WTC11 (cell line): ENCODE measurements at regions not wholly inside any gene's neighbourhood (a gene's known extent, or its start where the extent isn't known, plus 50 kb on each side); places are given as distances from the start of the nearest gene placed in this dataset.

Source experiments
- ATAC-seq: fragments of 200-7000 bp; cut with Tn5 transposase; 2 replicates; pipeline ENCODE4 v1.10.0; 2021; ENCODE audit warnings: mild to moderate bottlenecking, moderate library complexity
- CTCF ChIA-PET: fragments of 300-600 bp; sonication (Branson Sonifier 250); formaldehyde crosslinking; loops from one replicate; lab custom pipeline; 2021; ENCODE audit warnings: antibody characterized with exemption; lab: Charles Lee
- POLR2A ChIA-PET: fragments of 350-600 bp; sonication (Branson Sonifier 250); formaldehyde crosslinking; loops from one replicate; lab custom pipeline; 2021; ENCODE audit warnings: antibody characterized with exemption; lab: Charles Lee
- DNase-seq: peaks from one replicate; pipeline ENCODE4 v3.0.0; 2021; ENCODE audit warnings: low spot score
- H3K27ac Mint-ChIP-seq: 2 replicates; pipeline ENCODE4 v1.8.0; 2021; ENCODE audit warnings: mixed read lengths
- H3K27me3 Mint-ChIP-seq: 2 replicates; pipeline ENCODE4 v1.8.0; 2021; ENCODE audit warnings: low read depth, mild to moderate bottlenecking, moderate library complexity, mixed read lengths
- H3K36me3 Mint-ChIP-seq: 2 replicates; pipeline ENCODE4 v1.8.0; 2021; ENCODE audit warnings: mixed read lengths
- H3K4me1 Mint-ChIP-seq: 2 replicates; pipeline ENCODE4 v1.8.0; 2022; ENCODE audit warnings: mixed read lengths
- H3K4me3 Mint-ChIP-seq: 2 replicates; pipeline ENCODE4 v1.8.0; 2021; ENCODE audit warnings: mild to moderate bottlenecking, moderate library complexity, mixed read lengths
- H3K9me3 Mint-ChIP-seq: 2 replicates; pipeline ENCODE4 v1.8.0; 2021; ENCODE audit warnings: mixed read lengths
- ELF4 ChIP-seq: sonication (generic); formaldehyde crosslinking; IDR thresholded peaks from 2 replicates; pipeline ENCODE4 v1.8.1; 2022; ENCODE audit warnings: low read depth, mild to moderate bottlenecking, moderate library complexity, missing genetic modification reagents
- FOXK1 ChIP-seq: sonication (generic); formaldehyde crosslinking; IDR thresholded peaks from 2 replicates; pipeline ENCODE4 v1.8.0; 2022; ENCODE audit warnings: mild to moderate bottlenecking, moderate library complexity, missing genetic modification reagents
- HMGA2 ChIP-seq: fragments of 250-450 bp; sonication (Bioruptor Pico); IDR thresholded peaks from 2 replicates; pipeline ENCODE4 v1.4.0; 2021; ENCODE audit warnings: mild to moderate bottlenecking, moderate library complexity
- IRF2 ChIP-seq: sonication (generic); formaldehyde crosslinking; IDR thresholded peaks from 2 replicates; pipeline ENCODE4 v1.8.0; 2022; ENCODE audit warnings: low read depth, missing genetic modification reagents, borderline replicate concordance
- JUN ChIP-seq: sonication (generic); formaldehyde crosslinking; IDR thresholded peaks from 2 replicates; pipeline ENCODE4 v1.8.0; 2023; ENCODE audit warnings: mild to moderate bottlenecking, missing genetic modification reagents
- MXD4 ChIP-seq: fragments of 250-450 bp; sonication (Bioruptor Pico); IDR thresholded peaks from 2 replicates; pipeline ENCODE4 v1.8.0; 2021; ENCODE audit warnings: mild to moderate bottlenecking, moderate library complexity, borderline replicate concordance
- NR1H2 ChIP-seq: sonication (generic); formaldehyde crosslinking; IDR thresholded peaks from 2 replicates; pipeline ENCODE4 v1.9.0; 2021; ENCODE audit warnings: mild to moderate bottlenecking, moderate library complexity, missing genetic modification reagents
- OVOL2 ChIP-seq: fragments of 250-450 bp; sonication (Bioruptor Pico); IDR thresholded peaks from 2 replicates; pipeline ENCODE4 v1.9.0; 2021; ENCODE audit warnings: mild to moderate bottlenecking, borderline replicate concordance
- PRRX2 ChIP-seq: fragments of 250-450 bp; sonication (Bioruptor Pico); IDR thresholded peaks from 2 replicates; pipeline ENCODE4 v1.8.0; 2021; ENCODE audit warnings: mild to moderate bottlenecking
- SMAD4 ChIP-seq: sonication (generic); formaldehyde crosslinking; IDR thresholded peaks from 2 replicates; pipeline ENCODE4 v1.8.0; 2022; ENCODE audit warnings: mild to moderate bottlenecking, missing genetic modification reagents
- SOX15 ChIP-seq: fragments of 250-450 bp; sonication (Bioruptor Pico); IDR thresholded peaks from 2 replicates; pipeline ENCODE4 v1.9.0; 2021; ENCODE audit warnings: mild to moderate bottlenecking
- SP1 ChIP-seq: sonication (generic); formaldehyde crosslinking; conservative IDR thresholded peaks from 2 replicates; pipeline ENCODE4 v1.8.1; 2022; ENCODE audit warnings: missing genetic modification reagents
- TEAD1 ChIP-seq: sonication (generic); formaldehyde crosslinking; IDR thresholded peaks from 2 replicates; pipeline ENCODE4 v1.8.0; 2022; ENCODE audit warnings: mild to moderate bottlenecking, missing genetic modification reagents
- TP53 ChIP-seq: sonication (generic); formaldehyde crosslinking; IDR thresholded peaks from 2 replicates; pipeline ENCODE4 v1.8.1; 2023; ENCODE audit warnings: mild to moderate bottlenecking, missing genetic modification reagents
- USF2 ChIP-seq: sonication (generic); formaldehyde crosslinking; IDR thresholded peaks from 2 replicates; pipeline ENCODE4 v1.8.1; 2023; ENCODE audit warnings: mild to moderate bottlenecking, missing genetic modification reagents, moderate library complexity
- ZNF121 ChIP-seq: sonication (generic); formaldehyde crosslinking; IDR thresholded peaks from 2 replicates; pipeline ENCODE4 v1.8.0; 2023; ENCODE audit warnings: missing genetic modification reagents
- ZNF219 ChIP-seq: sonication (generic); formaldehyde crosslinking; IDR thresholded peaks from 2 replicates; pipeline ENCODE4 v1.8.0; 2023; ENCODE audit warnings: missing genetic modification reagents, mild to moderate bottlenecking, borderline replicate concordance
- ZNF423 ChIP-seq: fragments of 250-450 bp; sonication (Bioruptor Pico); IDR thresholded peaks from 2 replicates; pipeline ENCODE4 v2.1.2; 2022; ENCODE audit warnings: mild to moderate bottlenecking, moderate library complexity
- ZNF512 ChIP-seq: sonication (generic); formaldehyde crosslinking; IDR thresholded peaks from 2 replicates; pipeline ENCODE4 v1.8.1; 2022; ENCODE audit warnings: missing genetic modification reagents, borderline replicate concordance
- TF ChIP-seq, protein P1 (sequence below): sonication (generic); formaldehyde crosslinking; IDR thresholded peaks from 2 replicates; pipeline ENCODE4 v1.8.0; 2022; ENCODE audit warnings: missing genetic modification reagents
- TF ChIP-seq, protein P2 (sequence below): sonication (generic); formaldehyde crosslinking; IDR thresholded peaks from 2 replicates; pipeline ENCODE4 v1.8.0; 2023; ENCODE audit warnings: missing genetic modification reagents
- TF ChIP-seq, protein P3 (sequence below): sonication (generic); formaldehyde crosslinking; IDR thresholded peaks from 2 replicates; pipeline ENCODE4 v1.8.1; 2023; ENCODE audit warnings: mild to moderate bottlenecking, moderate library complexity, missing genetic modification reagents

GRCh38 chr11:116312570-116313391, 460.0 kb downstream of the BUD13 start:
- Mint-ChIP-seq H3K36me3 (no peaks in the 10 kb centered on the region), H3K9me3 (no peaks in the 10 kb centered on the region), H3K27ac (no peak overlapping the region), H3K4me3 (no peak overlapping the region), H3K4me1 (peaks cover 60% of the 10 kb centered on the region), H3K27me3 (no peaks in the 10 kb centered on the region)
- ATAC-seq (peak; percentile 53), DNase-seq (no peak)
- ChIA-PET POLR2A (no interaction called here), CTCF (interaction anchor here (0.6 to 4.2 kb wide), 5 partner anchors 45 to 241 kb away, joined by 3 to 18 read pairs (median 4); no protein-coding TSS in a partner anchor)
- TF ChIP-seq SMAD4 (CRISPR knock-in tag) (no peak), ZNF121 (CRISPR knock-in tag) (no peak)

- H3K4me1 Mint-ChIP-seq: peaks cover 47% of the 10 kb centered on the region
- TF ChIP-seq SP1 (no peak), ELF4 (CRISPR knock-in tag) (no peak), ZNF219 (CRISPR knock-in tag) (no peak), SOX15 (no peak), USF2 (no peak), TP53 (CRISPR knock-in tag) (no peak), HMGA2 (CRISPR knock-in tag) (no peak), ZNF423 (no peak), NR1H2 (no peak), ZNF512 (CRISPR knock-in tag) (no peak), PRRX2 (CRISPR knock-in tag) (no peak), FOXK1 (CRISPR knock-in tag) (no peak), JUN (CRISPR knock-in tag) (no peak), IRF2 (CRISPR knock-in tag) (no peak), TEAD1 (CRISPR knock-in tag) (no peak), OVOL2 (CRISPR knock-in tag) (no peak), MXD4 (no peak)
- TF ChIP-seq, protein P1, sequence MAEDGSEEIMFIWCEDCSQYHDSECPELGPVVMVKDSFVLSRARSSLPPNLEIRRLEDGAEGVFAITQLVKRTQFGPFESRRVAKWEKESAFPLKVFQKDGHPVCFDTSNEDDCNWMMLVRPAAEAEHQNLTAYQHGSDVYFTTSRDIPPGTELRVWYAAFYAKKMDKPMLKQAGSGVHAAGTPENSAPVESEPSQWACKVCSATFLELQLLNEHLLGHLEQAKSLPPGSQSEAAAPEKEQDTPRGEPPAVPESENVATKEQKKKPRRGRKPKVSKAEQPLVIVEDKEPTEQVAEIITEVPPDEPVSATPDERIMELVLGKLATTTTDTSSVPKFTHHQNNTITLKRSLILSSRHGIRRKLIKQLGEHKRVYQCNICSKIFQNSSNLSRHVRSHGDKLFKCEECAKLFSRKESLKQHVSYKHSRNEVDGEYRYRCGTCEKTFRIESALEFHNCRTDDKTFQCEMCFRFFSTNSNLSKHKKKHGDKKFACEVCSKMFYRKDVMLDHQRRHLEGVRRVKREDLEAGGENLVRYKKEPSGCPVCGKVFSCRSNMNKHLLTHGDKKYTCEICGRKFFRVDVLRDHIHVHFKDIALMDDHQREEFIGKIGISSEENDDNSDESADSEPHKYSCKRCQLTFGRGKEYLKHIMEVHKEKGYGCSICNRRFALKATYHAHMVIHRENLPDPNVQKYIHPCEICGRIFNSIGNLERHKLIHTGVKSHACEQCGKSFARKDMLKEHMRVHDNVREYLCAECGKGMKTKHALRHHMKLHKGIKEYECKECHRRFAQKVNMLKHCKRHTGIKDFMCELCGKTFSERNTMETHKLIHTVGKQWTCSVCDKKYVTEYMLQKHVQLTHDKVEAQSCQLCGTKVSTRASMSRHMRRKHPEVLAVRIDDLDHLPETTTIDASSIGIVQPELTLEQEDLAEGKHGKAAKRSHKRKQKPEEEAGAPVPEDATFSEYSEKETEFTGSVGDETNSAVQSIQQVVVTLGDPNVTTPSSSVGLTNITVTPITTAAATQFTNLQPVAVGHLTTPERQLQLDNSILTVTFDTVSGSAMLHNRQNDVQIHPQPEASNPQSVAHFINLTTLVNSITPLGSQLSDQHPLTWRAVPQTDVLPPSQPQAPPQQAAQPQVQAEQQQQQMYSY (CRISPR knock-in tag): no peak
- TF ChIP-seq, protein P2, sequence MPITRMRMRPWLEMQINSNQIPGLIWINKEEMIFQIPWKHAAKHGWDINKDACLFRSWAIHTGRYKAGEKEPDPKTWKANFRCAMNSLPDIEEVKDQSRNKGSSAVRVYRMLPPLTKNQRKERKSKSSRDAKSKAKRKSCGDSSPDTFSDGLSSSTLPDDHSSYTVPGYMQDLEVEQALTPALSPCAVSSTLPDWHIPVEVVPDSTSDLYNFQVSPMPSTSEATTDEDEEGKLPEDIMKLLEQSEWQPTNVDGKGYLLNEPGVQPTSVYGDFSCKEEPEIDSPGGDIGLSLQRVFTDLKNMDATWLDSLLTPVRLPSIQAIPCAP: no peak
- TF ChIP-seq, protein P3, sequence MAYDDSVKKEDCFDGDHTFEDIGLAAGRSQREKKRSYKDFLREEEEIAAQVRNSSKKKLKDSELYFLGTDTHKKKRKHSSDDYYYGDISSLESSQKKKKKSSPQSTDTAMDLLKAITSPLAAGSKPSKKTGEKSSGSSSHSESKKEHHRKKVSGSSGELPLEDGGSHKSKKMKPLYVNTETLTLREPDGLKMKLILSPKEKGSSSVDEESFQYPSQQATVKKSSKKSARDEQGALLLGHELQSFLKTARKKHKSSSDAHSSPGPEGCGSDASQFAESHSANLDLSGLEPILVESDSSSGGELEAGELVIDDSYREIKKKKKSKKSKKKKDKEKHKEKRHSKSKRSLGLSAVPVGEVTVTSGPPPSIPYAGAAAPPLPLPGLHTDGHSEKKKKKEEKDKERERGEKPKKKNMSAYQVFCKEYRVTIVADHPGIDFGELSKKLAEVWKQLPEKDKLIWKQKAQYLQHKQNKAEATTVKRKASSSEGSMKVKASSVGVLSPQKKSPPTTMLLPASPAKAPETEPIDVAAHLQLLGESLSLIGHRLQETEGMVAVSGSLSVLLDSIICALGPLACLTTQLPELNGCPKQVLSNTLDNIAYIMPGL (CRISPR knock-in tag): no peak
- H3K9me3 Mint-ChIP-seq: no peaks in the 10 kb centered on the region
- ATAC-seq (no peak), DNase-seq (no peak)
- ChIA-PET POLR2A (no interaction called here), CTCF (interaction anchor here (1.0 kb wide), 1 partner anchor 30 kb away, joined by 5 read pairs; no protein-coding TSS in a partner anchor)
- no peak overlapping the region for H3K27ac Mint-ChIP-seq
- H3K36me3 Mint-ChIP-seq: no peaks in the 10 kb centered on the region
- no peaks in the 10 kb centered on the region for H3K27me3 Mint-ChIP-seq
- no peak overlapping the region for H3K4me3 Mint-ChIP-seq
Measured at GRCh38 chr11:116311206-116311605, 461.6 kb downstream of the BUD13 start.
